HEK293 (cell line): ENCODE measurements at regions not wholly inside any gene's neighbourhood (a gene's known extent, or its start where the extent isn't known, plus 50 kb on each side); places are given as distances from the start of the nearest gene placed in this dataset.

Experiments used
- CTCF ChIA-PET: fragments of 350-600 bp; formaldehyde crosslinking; extraction: SDS; loops from one replicate; lab custom pipeline; 2021; ENCODE audit warnings: antibody characterized with exemption; lab: Yijun Ruan, JAX
- POLR2A ChIA-PET: fragments of 300-600 bp; formaldehyde crosslinking; extraction: SDS; loops from one replicate; lab custom pipeline; 2020; ENCODE audit warnings: antibody characterized with exemption, inconsistent platforms; lab: Yijun Ruan, JAX
- H3K27ac ChIP-seq: fragments of 200-500 bp; sonication (Bioruptor generic); 2 replicates; pipeline ENCODE4 v1.5.1; 2014; ENCODE audit warnings: low read depth, low read length, control low read depth, inconsistent platforms; ENCODE audit errors: extremely low read depth
- H3K36me3 ChIP-seq, 2 experiments: fragments of 200-500 bp in 1 of 2; sonication (Bioruptor generic) in 1 of 2; 1 replicate in 1 of 2; 2 replicates in 1 of 2; pipeline ENCODE4 v1.5.1; 2014 to 2017; ENCODE audit warnings: inconsistent platforms in 2 of 2, low read length in 2 of 2; ENCODE audit not compliant: control insufficient read depth in 2 of 2, insufficient read depth in 1 of 2
- H3K4me1 ChIP-seq: fragments of 200-500 bp; sonication (Bioruptor generic); 2 replicates; pipeline ENCODE4 v1.5.1; 2014; ENCODE audit warnings: mild to moderate bottlenecking, low read length, inconsistent platforms; ENCODE audit not compliant: control insufficient read depth, insufficient read depth
- H3K4me3 ChIP-seq: 2 replicates; pipeline ENCODE4 v1.5.1; 2011; ENCODE audit warnings: low read depth, mild to moderate bottlenecking, control low read depth, low read length, moderate library complexity
- H3K9me3 ChIP-seq: fragments of 200-500 bp; sonication (Bioruptor generic); 2 replicates; pipeline ENCODE4 v1.5.1; 2014; ENCODE audit warnings: low read depth, low read length, inconsistent platforms; ENCODE audit not compliant: control insufficient read depth, insufficient read depth
- EGR2 ChIP-seq: fragments of 450-650 bp; formaldehyde crosslinking; IDR thresholded peaks from 2 replicates; pipeline ENCODE4 v1.5.1; 2016; ENCODE audit warnings: low read depth, missing biosample characterization, missing genetic modification characterization
- GLIS2 ChIP-seq: fragments of 450-650 bp; formaldehyde crosslinking; IDR thresholded peaks from 2 replicates; pipeline ENCODE4 v1.5.1; 2016; ENCODE audit warnings: missing biosample characterization, missing genetic modification characterization
- HOXD13 ChIP-seq: sonication (generic); formaldehyde crosslinking; IDR thresholded peaks from 2 replicates; pipeline ENCODE4 v1.8.0; 2022; ENCODE audit warnings: missing genetic modification reagents, borderline replicate concordance
- MYNN ChIP-seq: fragments of 450-650 bp; formaldehyde crosslinking; IDR thresholded peaks from 2 replicates; pipeline ENCODE4 v1.5.1; 2016; ENCODE audit warnings: missing biosample characterization, missing genetic modification characterization, borderline replicate concordance
- PRDM1 ChIP-seq: fragments of 450-650 bp; formaldehyde crosslinking; IDR thresholded peaks from 2 replicates; pipeline ENCODE4; 2016; ENCODE audit warnings: missing biosample characterization, missing genetic modification characterization
- SETDB1 ChIP-seq: IDR thresholded peaks from one replicate; pipeline ENCODE4 v1.6.1; 2017; ENCODE audit warnings: mild to moderate bottlenecking, low read length, moderate library complexity, mixed read lengths; ENCODE audit not compliant: insufficient read length
- ZBTB1 ChIP-seq: fragments of 450-650 bp; formaldehyde crosslinking; IDR thresholded peaks from 2 replicates; pipeline ENCODE4 v1.5.1; 2016; ENCODE audit warnings: missing biosample characterization, missing genetic modification characterization
- ZNF112 ChIP-seq: fragments of 450-650 bp; formaldehyde crosslinking; IDR thresholded peaks from 2 replicates; pipeline ENCODE4 v1.5.0; 2017; ENCODE audit warnings: missing biosample characterization, missing genetic modification characterization
- ZNF155 ChIP-seq: fragments of 450-650 bp; formaldehyde crosslinking; IDR thresholded peaks from 2 replicates; pipeline ENCODE4 v1.5.1; 2016; ENCODE audit warnings: missing biosample characterization, missing genetic modification characterization
- ZNF184 ChIP-seq: fragments of 450-650 bp; IDR thresholded peaks from 2 replicates; pipeline ENCODE4 v1.5.1; 2018; ENCODE audit warnings: missing biosample characterization, mild to moderate bottlenecking, missing genetic modification characterization
- ZNF311 ChIP-seq: fragments of 450-650 bp; formaldehyde crosslinking; IDR thresholded peaks from 2 replicates; pipeline ENCODE4 v1.5.1; 2017; ENCODE audit warnings: missing biosample characterization, missing genetic modification characterization, borderline replicate concordance
- ZNF350 ChIP-seq: fragments of 450-650 bp; formaldehyde crosslinking; IDR thresholded peaks from 2 replicates; pipeline ENCODE4 v1.5.0; 2017; ENCODE audit warnings: missing biosample characterization, mild to moderate bottlenecking, missing genetic modification characterization
- ZNF426 ChIP-seq: fragments of 450-650 bp; formaldehyde crosslinking; IDR thresholded peaks from 2 replicates; pipeline ENCODE4 v1.5.1; 2017; ENCODE audit warnings: missing biosample characterization, missing genetic modification characterization, mild to moderate bottlenecking, inconsistent platforms, moderate library complexity
- ZNF433 ChIP-seq: fragments of 450-650 bp; formaldehyde crosslinking; IDR thresholded peaks from 2 replicates; pipeline ENCODE4 v1.5.1; 2016; ENCODE audit warnings: missing biosample characterization, missing genetic modification characterization, low read depth
- ZNF544 ChIP-seq: fragments of 450-650 bp; formaldehyde crosslinking; IDR thresholded peaks from 2 replicates; pipeline ENCODE4 v1.5.0; 2017; ENCODE audit warnings: missing biosample characterization, missing genetic modification characterization
- ZNF549 ChIP-seq: fragments of 450-650 bp; IDR thresholded peaks from 2 replicates; pipeline ENCODE4 v1.5.1; 2018; ENCODE audit warnings: missing biosample characterization, missing genetic modification characterization, mild to moderate bottlenecking, inconsistent platforms, moderate library complexity
- ZNF555 ChIP-seq: fragments of 450-650 bp; formaldehyde crosslinking; conservative IDR thresholded peaks from 2 replicates; pipeline ENCODE4 v1.5.1; 2017; ENCODE audit warnings: missing biosample characterization, mild to moderate bottlenecking, missing genetic modification characterization, inconsistent platforms
- ZNF571 ChIP-seq: fragments of 450-650 bp; formaldehyde crosslinking; IDR thresholded peaks from 2 replicates; pipeline ENCODE4 v1.5.0; 2017; ENCODE audit warnings: missing biosample characterization, missing genetic modification characterization
- ZNF629 ChIP-seq: fragments of 450-650 bp; formaldehyde crosslinking; IDR thresholded peaks from 2 replicates; pipeline ENCODE4 v1.5.1; 2017; ENCODE audit warnings: missing biosample characterization, missing genetic modification characterization
- ZNF791 ChIP-seq: fragments of 450-650 bp; formaldehyde crosslinking; IDR thresholded peaks from 2 replicates; pipeline ENCODE4 v1.5.1; 2016; ENCODE audit warnings: missing biosample characterization, missing genetic modification characterization
- TF ChIP-seq, protein P1 (sequence below): fragments of 450-650 bp; formaldehyde crosslinking; IDR thresholded peaks from 2 replicates; pipeline ENCODE4 v1.5.1; 2016; ENCODE audit warnings: missing biosample characterization, missing genetic modification characterization
- TF ChIP-seq, protein P2 (sequence below): fragments of 450-650 bp; formaldehyde crosslinking; IDR thresholded peaks from 2 replicates; pipeline ENCODE4 v1.5.1; 2016; ENCODE audit warnings: missing biosample characterization, missing genetic modification characterization
- TF ChIP-seq, protein P3 (sequence below): fragments of 450-650 bp; formaldehyde crosslinking; IDR thresholded peaks from 2 replicates; pipeline ENCODE4 v1.5.1; 2017; ENCODE audit warnings: missing biosample characterization, missing genetic modification characterization
- TF ChIP-seq, protein P4 (sequence below): fragments of 450-650 bp; formaldehyde crosslinking; IDR thresholded peaks from 2 replicates; pipeline ENCODE4 v1.5.1; 2016; ENCODE audit warnings: missing biosample characterization, missing genetic modification characterization, borderline replicate concordance
- TF ChIP-seq, protein P5 (sequence below): fragments of 450-650 bp; formaldehyde crosslinking; IDR thresholded peaks from 2 replicates; pipeline ENCODE4 v1.5.1; 2016; ENCODE audit warnings: missing biosample characterization, missing genetic modification characterization, borderline replicate concordance

DNA sequence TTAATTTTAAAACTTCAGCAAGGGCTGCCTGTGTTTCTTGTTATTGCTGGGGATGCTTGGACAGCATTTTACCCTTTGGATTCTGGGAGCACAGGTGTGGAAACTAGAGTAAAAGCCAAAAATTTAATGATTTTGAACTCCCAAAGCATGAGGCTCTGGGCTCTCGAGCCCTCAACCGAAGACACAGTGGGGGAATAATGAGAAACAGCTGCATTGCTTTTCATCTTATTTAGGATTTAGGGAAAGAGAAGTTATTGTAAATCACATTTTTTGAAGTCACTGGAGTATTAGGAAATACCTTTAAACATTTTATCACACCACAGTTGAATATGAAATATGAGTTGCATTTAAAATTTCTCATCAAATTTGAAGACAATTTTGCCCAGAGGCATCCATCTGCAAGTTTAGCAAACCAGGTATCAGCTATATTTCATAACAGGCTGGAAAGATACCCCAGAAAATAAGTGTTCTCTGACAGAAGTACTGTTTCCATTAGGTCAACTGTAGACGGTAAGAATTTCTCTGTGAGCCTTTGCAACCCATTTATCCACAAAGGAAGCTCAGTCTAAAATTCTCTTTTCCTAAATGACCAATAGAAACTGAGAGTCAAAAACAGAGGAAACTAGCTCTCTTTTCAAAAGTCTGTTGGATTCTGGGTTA is 290.6 kb upstream of the PHYHIPL start:
- Histone ChIP-seq H3K4me1 (no peaks in the 10 kb centered on the region), H3K27ac (no peak overlapping the region), H3K36me3 (no peaks in the 10 kb centered on the region), H3K9me3 (no peaks in the 10 kb centered on the region), H3K4me3 (no peak overlapping the region)
- CTCF ChIA-PET: interaction anchor here (0.6 kb wide), 2 partner anchors 64 to 70 kb away, joined by 3 to 4 read pairs; no protein-coding TSS in a partner anchor
- TF ChIP-seq, protein P1, sequence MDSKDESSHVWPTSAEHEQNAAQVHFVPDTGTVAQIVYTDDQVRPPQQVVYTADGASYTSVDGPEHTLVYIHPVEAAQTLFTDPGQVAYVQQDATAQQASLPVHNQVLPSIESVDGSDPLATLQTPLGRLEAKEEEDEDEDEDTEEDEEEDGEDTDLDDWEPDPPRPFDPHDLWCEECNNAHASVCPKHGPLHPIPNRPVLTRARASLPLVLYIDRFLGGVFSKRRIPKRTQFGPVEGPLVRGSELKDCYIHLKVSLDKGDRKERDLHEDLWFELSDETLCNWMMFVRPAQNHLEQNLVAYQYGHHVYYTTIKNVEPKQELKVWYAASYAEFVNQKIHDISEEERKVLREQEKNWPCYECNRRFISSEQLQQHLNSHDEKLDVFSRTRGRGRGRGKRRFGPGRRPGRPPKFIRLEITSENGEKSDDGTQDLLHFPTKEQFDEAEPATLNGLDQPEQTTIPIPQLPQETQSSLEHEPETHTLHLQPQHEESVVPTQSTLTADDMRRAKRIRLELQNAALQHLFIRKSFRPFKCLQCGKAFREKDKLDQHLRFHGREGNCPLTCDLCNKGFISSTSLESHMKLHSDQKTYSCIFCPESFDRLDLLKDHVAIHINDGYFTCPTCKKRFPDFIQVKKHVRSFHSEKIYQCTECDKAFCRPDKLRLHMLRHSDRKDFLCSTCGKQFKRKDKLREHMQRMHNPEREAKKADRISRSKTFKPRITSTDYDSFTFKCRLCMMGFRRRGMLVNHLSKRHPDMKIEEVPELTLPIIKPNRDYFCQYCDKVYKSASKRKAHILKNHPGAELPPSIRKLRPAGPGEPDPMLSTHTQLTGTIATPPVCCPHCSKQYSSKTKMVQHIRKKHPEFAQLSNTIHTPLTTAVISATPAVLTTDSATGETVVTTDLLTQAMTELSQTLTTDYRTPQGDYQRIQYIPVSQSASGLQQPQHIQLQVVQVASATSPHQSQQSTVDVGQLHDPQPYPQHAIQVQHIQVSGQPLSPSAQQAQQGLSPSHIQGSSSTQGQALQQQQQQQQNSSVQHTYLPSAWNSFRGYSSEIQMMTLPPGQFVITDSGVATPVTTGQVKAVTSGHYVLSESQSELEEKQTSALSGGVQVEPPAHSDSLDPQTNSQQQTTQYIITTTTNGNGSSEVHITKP (tag by site-specific recombination): no peak
- no peak for TF ChIP-seq HOXD13
- no peak for TF ChIP-seq ZNF350 (tag by site-specific recombination)
- TF ChIP-seq GLIS2 (tag by site-specific recombination): no peak
- no peak for TF ChIP-seq MYNN
- TF ChIP-seq ZBTB1 (tag by site-specific recombination): no peak
- TF ChIP-seq ZNF544 (tag by site-specific recombination): no peak
- no peak for TF ChIP-seq ZNF112
- TF ChIP-seq, protein P2, sequence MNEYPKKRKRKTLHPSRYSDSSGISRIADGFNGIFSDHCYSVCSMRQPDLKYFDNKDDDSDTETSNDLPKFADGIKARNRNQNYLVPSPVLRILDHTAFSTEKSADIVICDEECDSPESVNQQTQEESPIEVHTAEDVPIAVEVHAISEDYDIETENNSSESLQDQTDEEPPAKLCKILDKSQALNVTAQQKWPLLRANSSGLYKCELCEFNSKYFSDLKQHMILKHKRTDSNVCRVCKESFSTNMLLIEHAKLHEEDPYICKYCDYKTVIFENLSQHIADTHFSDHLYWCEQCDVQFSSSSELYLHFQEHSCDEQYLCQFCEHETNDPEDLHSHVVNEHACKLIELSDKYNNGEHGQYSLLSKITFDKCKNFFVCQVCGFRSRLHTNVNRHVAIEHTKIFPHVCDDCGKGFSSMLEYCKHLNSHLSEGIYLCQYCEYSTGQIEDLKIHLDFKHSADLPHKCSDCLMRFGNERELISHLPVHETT (tag by site-specific recombination): no peak
- TF ChIP-seq ZNF433 (tag by site-specific recombination): no peak
- TF ChIP-seq ZNF791 (tag by site-specific recombination): no peak
- TF ChIP-seq, protein P3, sequence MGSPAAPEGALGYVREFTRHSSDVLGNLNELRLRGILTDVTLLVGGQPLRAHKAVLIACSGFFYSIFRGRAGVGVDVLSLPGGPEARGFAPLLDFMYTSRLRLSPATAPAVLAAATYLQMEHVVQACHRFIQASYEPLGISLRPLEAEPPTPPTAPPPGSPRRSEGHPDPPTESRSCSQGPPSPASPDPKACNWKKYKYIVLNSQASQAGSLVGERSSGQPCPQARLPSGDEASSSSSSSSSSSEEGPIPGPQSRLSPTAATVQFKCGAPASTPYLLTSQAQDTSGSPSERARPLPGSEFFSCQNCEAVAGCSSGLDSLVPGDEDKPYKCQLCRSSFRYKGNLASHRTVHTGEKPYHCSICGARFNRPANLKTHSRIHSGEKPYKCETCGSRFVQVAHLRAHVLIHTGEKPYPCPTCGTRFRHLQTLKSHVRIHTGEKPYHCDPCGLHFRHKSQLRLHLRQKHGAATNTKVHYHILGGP: no peak
- no peak for TF ChIP-seq ZNF549
- no peak for TF ChIP-seq ZNF571 (tag by site-specific recombination)
- TF ChIP-seq ZNF311 (tag by site-specific recombination): no peak
- no peak for TF ChIP-seq ZNF555 (tag by site-specific recombination)
- POLR2A ChIA-PET: no interaction called here

DNA sequence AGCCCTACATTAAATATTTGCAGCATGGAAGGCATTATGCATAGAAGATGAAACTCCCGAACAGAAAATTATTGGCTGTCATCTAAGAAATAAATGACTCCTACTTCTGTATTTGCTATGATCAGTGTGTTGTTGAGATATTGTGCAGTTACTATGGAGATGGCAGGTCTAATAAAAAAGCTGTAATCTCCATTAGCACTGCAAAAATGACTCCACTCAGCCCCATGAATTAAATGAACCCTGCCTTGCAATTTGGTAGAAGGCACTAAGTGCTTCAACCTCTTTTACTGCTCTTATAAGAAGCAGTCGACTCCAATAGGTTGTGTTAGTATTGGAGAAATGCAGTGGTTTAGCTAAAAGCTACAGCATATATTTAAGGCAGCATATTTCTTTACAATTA is 290.0 kb upstream of the PHYHIPL start:
- ChIA-PET CTCF (interaction anchor here (0.6 kb wide), 2 partner anchors 65 to 71 kb away, joined by 3 to 4 read pairs; no protein-coding TSS in a partner anchor), POLR2A (no interaction called here)
- Histone ChIP-seq H3K36me3 (no peaks in the 10 kb centered on the region), H3K9me3 (no peaks in the 10 kb centered on the region), H3K4me1 (no peaks in the 10 kb centered on the region), H3K27ac (no peak overlapping the region), H3K4me3 (no peak overlapping the region)
- TF ChIP-seq, protein P4, sequence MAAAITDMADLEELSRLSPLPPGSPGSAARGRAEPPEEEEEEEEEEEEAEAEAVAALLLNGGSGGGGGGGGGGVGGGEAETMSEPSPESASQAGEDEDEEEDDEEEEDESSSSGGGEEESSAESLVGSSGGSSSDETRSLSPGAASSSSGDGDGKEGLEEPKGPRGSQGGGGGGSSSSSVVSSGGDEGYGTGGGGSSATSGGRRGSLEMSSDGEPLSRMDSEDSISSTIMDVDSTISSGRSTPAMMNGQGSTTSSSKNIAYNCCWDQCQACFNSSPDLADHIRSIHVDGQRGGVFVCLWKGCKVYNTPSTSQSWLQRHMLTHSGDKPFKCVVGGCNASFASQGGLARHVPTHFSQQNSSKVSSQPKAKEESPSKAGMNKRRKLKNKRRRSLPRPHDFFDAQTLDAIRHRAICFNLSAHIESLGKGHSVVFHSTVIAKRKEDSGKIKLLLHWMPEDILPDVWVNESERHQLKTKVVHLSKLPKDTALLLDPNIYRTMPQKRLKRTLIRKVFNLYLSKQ (tag by site-specific recombination): no peak
- no peak for TF ChIP-seq EGR2 (tag by site-specific recombination)
- no peak for TF ChIP-seq PRDM1
- no peak for TF ChIP-seq ZNF629 (tag by site-specific recombination)
- no peak for TF ChIP-seq ZNF155 (tag by site-specific recombination)
- TF ChIP-seq ZNF184 (tag by site-specific recombination): no peak
- no peak for TF ChIP-seq ZNF426 (tag by site-specific recombination)
- TF ChIP-seq, protein P5, sequence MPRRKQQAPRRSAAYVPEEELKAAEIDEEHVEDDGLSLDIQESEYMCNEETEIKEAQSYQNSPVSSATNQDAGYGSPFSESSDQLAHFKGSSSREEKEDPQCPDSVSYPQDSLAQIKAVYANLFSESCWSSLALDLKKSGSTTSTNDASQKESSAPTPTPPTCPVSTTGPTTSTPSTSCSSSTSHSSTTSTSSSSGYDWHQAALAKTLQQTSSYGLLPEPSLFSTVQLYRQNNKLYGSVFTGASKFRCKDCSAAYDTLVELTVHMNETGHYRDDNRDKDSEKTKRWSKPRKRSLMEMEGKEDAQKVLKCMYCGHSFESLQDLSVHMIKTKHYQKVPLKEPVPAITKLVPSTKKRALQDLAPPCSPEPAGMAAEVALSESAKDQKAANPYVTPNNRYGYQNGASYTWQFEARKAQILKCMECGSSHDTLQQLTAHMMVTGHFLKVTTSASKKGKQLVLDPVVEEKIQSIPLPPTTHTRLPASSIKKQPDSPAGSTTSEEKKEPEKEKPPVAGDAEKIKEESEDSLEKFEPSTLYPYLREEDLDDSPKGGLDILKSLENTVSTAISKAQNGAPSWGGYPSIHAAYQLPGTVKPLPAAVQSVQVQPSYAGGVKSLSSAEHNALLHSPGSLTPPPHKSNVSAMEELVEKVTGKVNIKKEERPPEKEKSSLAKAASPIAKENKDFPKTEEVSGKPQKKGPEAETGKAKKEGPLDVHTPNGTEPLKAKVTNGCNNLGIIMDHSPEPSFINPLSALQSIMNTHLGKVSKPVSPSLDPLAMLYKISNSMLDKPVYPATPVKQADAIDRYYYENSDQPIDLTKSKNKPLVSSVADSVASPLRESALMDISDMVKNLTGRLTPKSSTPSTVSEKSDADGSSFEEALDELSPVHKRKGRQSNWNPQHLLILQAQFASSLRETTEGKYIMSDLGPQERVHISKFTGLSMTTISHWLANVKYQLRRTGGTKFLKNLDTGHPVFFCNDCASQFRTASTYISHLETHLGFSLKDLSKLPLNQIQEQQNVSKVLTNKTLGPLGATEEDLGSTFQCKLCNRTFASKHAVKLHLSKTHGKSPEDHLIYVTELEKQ (tag by site-specific recombination): no peak
- no peak for TF ChIP-seq SETDB1
